GM10248 (cell line): ENCODE measurements at regions not wholly inside any gene's neighbourhood (a gene's known extent, or its start where the extent isn't known, plus 50 kb on each side); places are given as distances from the start of the nearest gene placed in this dataset.

ENCODE experiments used
- CTCF ChIA-PET: fragments of 300-600 bp; sonication (Branson Sonifier 250); formaldehyde crosslinking; extraction: SDS; loops from one replicate; lab custom pipeline; 2021; ENCODE audit warnings: antibody characterized with exemption; lab: Yijun Ruan, JAX
- POLR2A ChIA-PET: fragments of 350-650 bp; sonication (Branson Sonifier 250); formaldehyde crosslinking; extraction: SDS; loops from one replicate; lab custom pipeline; 2020; ENCODE audit warnings: antibody characterized with exemption; lab: Yijun Ruan, JAX
- DNase-seq: peaks from one replicate; pipeline ENCODE4 v3.0.0; 2012; ENCODE audit errors: extremely low spot score
- CTCF ChIP-seq: IDR thresholded peaks from 2 replicates; pipeline ENCODE4 v1.5.1; 2012; ENCODE audit warnings: mild to moderate bottlenecking, low read depth; ENCODE audit errors: extremely low read depth, missing control alignments, control extremely low read depth

GRCh38 chr11:111019451-111019850 lies 226.1 kb upstream of the POU2AF2 start:
- POLR2A ChIA-PET, result no interaction called here

DNA sequence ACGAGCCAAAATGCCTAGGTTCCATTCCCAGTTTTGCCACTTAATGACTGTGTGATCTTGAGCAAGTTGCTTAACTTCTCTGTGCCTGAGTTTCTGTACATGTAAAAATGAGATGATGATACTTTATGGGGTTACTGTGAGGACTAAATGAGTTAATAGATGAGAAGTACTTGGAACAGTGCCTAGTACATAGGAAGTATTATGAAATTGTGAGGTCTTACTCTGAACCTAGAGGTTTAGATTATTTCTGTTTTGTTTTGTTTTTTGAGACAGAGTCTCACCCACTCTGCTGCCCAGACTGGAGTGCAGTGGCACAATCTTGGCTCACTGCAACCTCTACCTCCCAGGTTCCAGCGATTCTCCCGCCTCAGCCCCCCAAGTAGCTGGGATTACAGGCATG lies 227.0 kb upstream of the POU2AF2 start:
- POLR2A ChIA-PET, result no interaction called here
- CTCF ChIA-PET, result no interaction called here

More at GRCh38 chr11:111019451-111019850, 226.1 kb upstream of the POU2AF2 start:
- CTCF ChIA-PET, result no interaction called here
- TF ChIP-seq CTCF, result no peak
- no peak for DNase-seq

DNA sequence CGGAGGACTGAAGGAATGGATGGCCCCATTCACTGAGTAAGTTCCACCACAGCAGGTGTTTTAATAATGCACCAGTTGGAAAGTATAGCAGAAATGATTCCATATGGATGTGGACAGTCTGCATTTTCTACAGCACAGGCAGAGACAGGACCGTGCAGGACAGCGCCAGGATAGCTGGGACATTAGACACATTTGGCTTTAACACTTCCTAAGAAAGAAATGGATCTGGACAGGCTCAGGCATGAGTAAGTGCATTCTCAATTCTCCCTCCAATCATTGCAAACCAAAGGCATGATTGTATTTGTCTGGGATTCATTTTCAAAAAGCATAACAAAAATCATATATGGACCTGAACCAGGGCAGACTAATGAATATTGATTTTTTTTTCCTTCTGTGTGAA lies 233.0 kb upstream of the POU2AF2 start:
- no peak for TF ChIP-seq CTCF
- POLR2A ChIA-PET, result no interaction called here
- CTCF ChIA-PET, result no interaction called here
- no peak for DNase-seq

More for the DNA sequence above, 227.0 kb upstream of the POU2AF2 start:
- no peak for DNase-seq
- TF ChIP-seq CTCF, result no peak

GRCh38 chr11:111011275-111011594 lies 234.3 kb upstream of the POU2AF2 start:
- TF ChIP-seq CTCF, result no peak
- POLR2A ChIA-PET, result no interaction called here
- no peak for DNase-seq
- CTCF ChIA-PET, result no interaction called here

DNA sequence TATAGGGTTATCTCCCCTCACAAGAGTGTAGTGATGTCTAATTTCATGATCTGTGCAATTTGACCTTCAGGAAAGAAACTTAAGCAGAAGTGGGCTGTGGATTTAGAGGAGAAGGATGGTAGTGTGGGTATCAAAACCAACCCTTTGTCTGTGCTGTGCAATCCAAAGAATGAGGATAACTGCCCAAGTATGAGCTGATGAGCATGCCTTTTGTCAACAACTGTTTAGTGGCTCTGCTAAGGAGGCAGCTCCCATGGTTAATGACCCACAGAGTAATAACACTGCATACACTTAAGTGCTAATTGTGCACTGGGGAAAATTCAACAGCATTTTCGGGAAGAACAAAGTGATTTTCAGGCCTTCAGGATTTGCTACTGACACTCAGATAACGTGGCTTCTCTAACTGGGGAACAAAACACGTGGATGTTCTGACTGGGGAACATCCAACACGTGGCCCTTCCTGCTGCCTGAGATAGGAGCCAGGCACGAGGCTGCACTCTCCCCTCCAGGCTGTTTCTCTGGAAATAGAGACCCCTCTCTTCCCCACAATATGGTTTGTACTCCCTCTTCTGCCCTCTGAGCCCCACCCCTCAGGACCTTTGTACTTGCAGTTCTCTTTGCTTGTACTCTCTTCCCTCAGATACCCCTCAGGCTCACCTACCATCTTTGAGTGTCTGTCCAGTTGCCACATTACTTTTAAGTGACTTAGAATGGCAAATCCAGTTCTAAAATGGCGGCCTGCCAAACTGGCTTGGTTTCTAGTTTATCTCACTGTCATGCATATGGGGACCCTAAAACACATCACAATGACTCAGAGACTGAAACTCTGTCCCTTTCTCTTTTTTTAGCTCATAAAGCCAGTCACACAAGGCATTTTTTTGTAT lies 234.9 kb upstream of the POU2AF2 start:
- TF ChIP-seq CTCF, result no peak
- ChIA-PET CTCF (no interaction called here), POLR2A (no interaction called here)
- DNase-seq, result no peak

- no peak for TF ChIP-seq CTCF
- ChIA-PET POLR2A (no interaction called here), CTCF (interaction anchor here (1.4 kb wide), 1 partner anchor 11 kb away, joined by 4 read pairs; no protein-coding TSS in a partner anchor)
- no peak for DNase-seq
These were observed 239.3 kb upstream of the POU2AF2 start for GRCh38 chr11:111006227-111006626.
